T-helper 2 cell (primary cell): ENCODE measurements at regions not wholly inside any gene's neighbourhood (a gene's known extent, or its start where the extent isn't known, plus 50 kb on each side); places are given as distances from the start of the nearest gene placed in this dataset.

ENCODE experiments used
- DNase-seq, 5 experiments: peaks; one replicate each; pipeline versions ENCODE4 v3.0.0 to v3.0.0-alpha.2; 2012 to 2022

- DNase-seq = no peak
These were observed 587.4 kb upstream of the MDFIC2 start for GRCh38 chr3:70899816-70900215.

GRCh38 chr3:70890020-70890394, 577.6 kb upstream of the MDFIC2 start:
- DNase-seq = no peak

GRCh38 chr3:70889162-70890019, 577.0 kb upstream of the MDFIC2 start:
- DNase-seq = no peak

- DNase-seq = no peak
These were observed 573.2 kb upstream of the MDFIC2 start for GRCh38 chr3:70885636-70886035.

GRCh38 chr3:70882104-70882503, 569.7 kb upstream of the MDFIC2 start:
- no peak for DNase-seq

DNA sequence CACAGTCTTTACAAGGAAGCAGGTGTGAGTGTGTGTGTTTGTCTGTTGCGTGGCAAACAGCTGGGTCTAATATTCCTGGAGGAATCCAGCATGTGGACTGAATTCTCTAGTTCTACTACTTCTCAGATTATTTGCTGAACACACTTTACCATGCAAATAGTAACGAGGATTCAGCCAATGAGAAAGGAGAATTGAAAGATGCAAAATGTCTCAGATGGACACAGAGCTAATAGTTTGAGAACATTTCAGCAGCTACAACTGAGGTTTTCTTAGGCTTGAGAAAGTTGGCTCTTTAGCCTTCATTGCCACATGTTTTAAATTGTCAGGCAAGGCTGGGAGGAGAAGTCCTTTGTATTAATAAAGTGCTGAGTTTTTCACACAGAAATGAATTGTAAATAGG, 568.0 kb upstream of the MDFIC2 start:
- DNase-seq = no peak

GRCh38 chr3:70876154-70876553, 563.7 kb upstream of the MDFIC2 start:
- DNase-seq = no peak

DNA sequence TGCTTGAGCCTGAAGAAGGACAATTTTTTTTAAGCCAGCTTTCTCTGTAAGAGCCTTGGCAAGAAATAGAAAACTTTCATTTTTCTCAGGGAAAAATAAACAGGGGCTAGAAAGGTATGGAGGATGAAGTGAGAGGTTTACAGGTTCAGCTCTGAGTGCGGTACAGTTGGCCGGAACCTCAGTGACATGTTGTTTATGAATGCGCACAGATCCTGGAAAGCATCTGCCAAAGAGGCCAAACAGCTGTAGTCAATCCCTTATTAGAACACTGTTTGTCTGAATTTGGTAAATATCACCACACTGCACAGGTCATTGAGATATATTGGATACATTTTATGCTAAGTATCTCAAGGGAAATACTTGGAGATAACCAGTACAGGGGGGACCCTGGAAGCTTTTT, 561.8 kb upstream of the MDFIC2 start:
- DNase-seq = no peak

- DNase-seq = no peak
These were observed 561.2 kb upstream of the MDFIC2 start for GRCh38 chr3:70873686-70874085.

DNA sequence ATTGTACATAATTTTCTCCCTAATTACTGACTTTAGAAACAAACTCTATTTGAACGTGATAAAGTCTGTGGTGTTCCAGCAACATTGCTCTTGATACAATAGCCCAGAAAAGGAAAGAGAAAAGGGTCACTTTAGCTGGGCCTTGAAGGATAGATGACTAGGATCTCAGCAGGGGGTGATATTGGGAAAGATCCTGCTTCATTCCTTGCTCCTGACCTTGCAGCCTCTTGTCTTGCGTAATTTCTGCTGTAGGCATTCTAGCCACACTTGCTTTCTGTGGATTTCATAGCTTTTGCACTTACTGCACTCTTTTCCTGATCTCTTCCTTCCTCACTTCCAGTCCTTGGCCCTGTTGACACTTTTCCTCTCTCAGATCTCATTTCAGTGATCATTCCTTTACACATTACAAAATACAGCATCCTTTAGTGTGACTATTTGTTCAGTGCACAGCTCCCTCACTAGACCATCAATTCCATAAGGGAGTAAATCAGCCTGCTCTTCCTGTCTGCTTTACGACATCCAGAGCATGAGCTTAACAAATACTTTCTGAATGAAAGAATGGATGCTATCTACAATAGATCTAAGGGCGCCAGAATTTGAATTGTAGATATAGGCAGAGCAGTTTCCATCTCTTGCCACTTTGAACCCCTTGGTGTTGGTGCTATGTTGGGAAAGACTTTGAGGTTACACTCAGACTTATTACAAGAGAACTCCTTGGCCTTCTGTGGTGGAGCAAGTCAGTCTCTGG, 559.6 kb upstream of the MDFIC2 start:
- DNase-seq = no peak

DNA sequence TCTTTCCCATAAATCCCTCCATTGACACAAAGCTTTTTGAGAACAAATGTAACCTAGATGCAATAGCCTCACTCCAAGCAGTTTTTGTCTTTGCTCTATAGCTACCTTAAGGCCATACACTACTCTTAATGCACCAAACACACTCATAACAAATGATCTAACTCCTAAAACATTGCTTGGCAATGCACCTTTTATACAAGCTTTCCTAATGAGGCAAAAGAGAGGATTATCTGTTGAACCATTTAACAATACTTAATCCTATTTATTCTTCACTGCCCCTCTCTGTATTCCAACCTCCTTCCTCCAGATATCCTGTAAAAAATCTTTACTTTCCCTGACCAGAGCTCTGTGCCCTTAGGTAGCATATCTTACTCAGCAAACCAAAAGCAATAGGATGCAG, 558.1 kb upstream of the MDFIC2 start:
- no peak for DNase-seq

GRCh38 chr3:70868561-70868960, 556.1 kb upstream of the MDFIC2 start:
- no peak for DNase-seq

- DNase-seq = no peak
These were observed 550.6 kb upstream of the MDFIC2 start for GRCh38 chr3:70863049-70863448.

DNA sequence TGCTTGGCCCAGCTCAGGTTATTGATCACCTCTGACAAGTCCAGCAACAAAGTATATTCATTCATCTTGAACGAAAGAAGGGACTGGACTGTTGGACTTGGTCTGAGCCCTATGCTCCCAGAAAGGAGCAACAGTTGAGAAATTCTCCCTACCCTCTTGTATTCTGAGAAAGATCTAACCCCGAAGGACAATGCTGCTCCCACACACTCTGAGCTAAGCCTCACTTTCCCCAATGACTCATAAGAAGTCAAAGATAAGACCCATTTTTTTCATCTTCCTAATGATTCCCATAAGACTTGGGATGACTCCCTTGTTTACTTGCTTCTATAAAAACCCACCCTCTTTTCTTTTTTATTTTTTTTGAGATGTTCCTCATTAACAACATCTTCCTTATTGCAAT, 549.4 kb upstream of the MDFIC2 start:
- no peak for DNase-seq

DNA sequence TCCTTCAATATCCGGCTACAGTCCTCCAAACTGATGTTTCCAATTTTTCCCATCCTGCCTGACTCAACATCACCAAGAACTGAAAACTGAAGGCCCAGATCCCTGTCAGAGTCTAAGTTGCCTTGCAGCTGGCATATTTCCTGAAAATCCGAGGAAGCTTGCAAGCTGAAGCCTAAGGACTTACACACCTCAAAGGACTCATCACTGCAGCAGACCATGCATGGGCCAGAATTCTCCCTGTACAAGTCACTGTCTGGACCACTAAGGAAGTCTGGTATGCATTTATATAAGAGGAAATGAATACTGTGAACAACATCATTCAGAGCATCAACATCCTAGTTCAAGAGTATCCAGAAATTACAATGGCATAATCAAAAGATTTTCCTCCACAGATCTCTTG, 548.8 kb upstream of the MDFIC2 start:
- no peak for DNase-seq

DNA sequence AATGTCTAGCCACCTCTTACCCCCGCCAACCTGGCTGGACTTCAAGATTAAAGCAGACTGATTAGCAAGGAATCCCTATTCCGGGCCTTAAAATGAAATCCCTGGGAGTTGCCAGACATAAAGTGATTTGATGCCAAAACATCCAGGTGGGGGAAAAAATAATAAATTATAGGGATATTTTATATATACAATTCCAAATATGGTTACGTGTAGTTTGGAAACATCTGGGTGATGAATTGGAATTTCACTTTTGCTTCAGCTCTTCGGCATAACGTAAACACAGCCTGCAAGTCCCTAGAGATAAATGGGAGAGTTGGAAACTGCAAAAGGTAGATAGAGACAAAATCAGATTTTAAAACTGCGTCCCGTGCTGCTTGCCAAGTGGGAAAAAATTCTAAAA, 545.5 kb upstream of the MDFIC2 start:
- no peak for DNase-seq

- peak in 1 of 5 experiments; percentile 51 for DNase-seq
These were observed 544.1 kb upstream of the MDFIC2 start for GRCh38 chr3:70856414-70857162.

GRCh38 chr3:70855149-70855548, 542.7 kb upstream of the MDFIC2 start:
- DNase-seq = no peak

GRCh38 chr3:70854108-70854507, 541.7 kb upstream of the MDFIC2 start:
- DNase-seq = no peak

- no peak for DNase-seq
These were observed 540.9 kb upstream of the MDFIC2 start for GRCh38 chr3:70853161-70853944.

DNA sequence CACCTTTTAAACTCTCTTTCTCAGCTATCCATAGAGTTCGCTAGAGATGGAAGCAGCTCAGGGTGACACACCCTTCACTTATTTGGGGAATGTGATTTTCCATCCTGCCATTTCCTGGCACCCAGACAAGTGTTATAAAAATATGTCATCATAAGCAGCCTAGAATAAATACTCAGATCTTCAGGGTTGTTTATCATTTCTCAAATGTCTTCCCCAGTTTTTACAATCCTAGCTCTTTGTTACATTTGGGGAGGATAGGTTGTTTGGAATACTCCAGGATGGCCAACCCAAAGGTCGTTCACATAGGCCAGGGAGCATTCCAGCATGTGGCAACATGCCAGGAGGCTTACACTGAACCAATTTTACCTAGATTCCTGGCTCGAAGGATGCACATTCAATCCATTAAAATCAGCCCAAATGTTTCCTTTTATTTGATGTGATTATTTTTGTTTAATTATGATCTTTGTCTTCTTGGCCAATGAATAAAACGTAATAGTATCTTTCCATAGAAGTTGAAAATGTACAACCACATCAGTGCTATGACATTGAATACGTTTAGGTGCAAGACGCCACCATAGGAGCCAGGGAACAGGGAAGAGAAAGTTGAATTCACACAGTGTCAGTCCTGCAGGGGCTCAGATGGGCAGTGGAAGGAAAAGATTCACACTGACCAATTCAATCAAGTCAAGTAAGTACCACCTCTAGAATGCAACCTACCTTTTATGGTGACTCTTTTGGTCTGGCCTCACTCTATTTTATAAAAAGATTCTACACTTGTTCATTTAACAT, 537.7 kb upstream of the MDFIC2 start:
- DNase-seq = no peak
